H1 (cell line): ENCODE measurements at regions not wholly inside any gene's neighbourhood (a gene's known extent, or its start where the extent isn't known, plus 50 kb on each side); places are given as distances from the start of the nearest gene placed in this dataset.

Experiments
- CTCF ChIA-PET: fragments of 300-600 bp; sonication (Branson Sonifier 250); formaldehyde crosslinking; loops from one replicate; lab custom pipeline; 2021; ENCODE audit not compliant: partially characterized antibody; lab: Charles Lee
- POLR2A ChIA-PET: fragments of 300-600 bp; sonication (Branson Sonifier 250); formaldehyde crosslinking; loops from one replicate; lab custom pipeline; 2021; ENCODE audit warnings: inconsistent platforms; ENCODE audit not compliant: partially characterized antibody; lab: Charles Lee
- DNase-seq, 2 experiments: peaks; one replicate each; pipeline versions ENCODE4 v3.0.0 to v3.0.0-alpha.2; 2010 to 2022; ENCODE audit warnings: low spot score in 2 of 2, low read depth in 1 of 2, mixed read lengths in 1 of 2
- FAIRE-seq: peaks from 2 replicates; lab custom pipeline; 2011; peaks lifted over from hg19 to GRCh38; lab: Jason Lieb, UNC
- H2AFZ ChIP-seq: 2 replicates; pipeline ENCODE4 v1.8.1; 2012; ENCODE audit warnings: low read length, inconsistent platforms
- H2AK5ac ChIP-seq: 2 replicates; pipeline ENCODE4 v1.6.1; 2013; ENCODE audit warnings: low read depth, low read length
- H2BK120ac ChIP-seq: replicated peaks from 2 replicates; pipeline ENCODE3; 2013; ENCODE audit warnings: low read depth, low read length, inconsistent platforms
- H2BK12ac ChIP-seq: 2 replicates; pipeline ENCODE4 v1.6.1; 2013; ENCODE audit warnings: low read depth, low read length
- H2BK15ac ChIP-seq: 2 replicates; pipeline ENCODE4 v1.6.1; 2013; ENCODE audit warnings: low read length
- H2BK20ac ChIP-seq: 2 replicates; pipeline ENCODE4 v1.6.1; 2013; ENCODE audit warnings: low read length
- H2BK5ac ChIP-seq: 2 replicates; pipeline ENCODE4 v1.6.1; 2013; ENCODE audit warnings: low read depth, low read length
- H3K14ac ChIP-seq: 2 replicates; pipeline ENCODE4 v1.6.1; 2013; ENCODE audit warnings: inconsistent platforms; ENCODE audit not compliant: insufficient read length
- H3K18ac ChIP-seq: 2 replicates; pipeline ENCODE4 v1.6.1; 2013; ENCODE audit warnings: low read length; ENCODE audit errors: extremely low read depth
- H3K23ac ChIP-seq: 2 replicates; pipeline ENCODE4 v1.6.1; 2013; ENCODE audit warnings: inconsistent platforms; ENCODE audit not compliant: insufficient read length
- H3K23me2 ChIP-seq: 2 replicates; pipeline ENCODE4 v1.6.1; 2013; ENCODE audit warnings: low read depth, low read length
- H3K27ac ChIP-seq: 2 replicates; pipeline ENCODE4 v1.6.1; 2011; ENCODE audit warnings: low read depth, low read length, inconsistent platforms
- H3K27me3 ChIP-seq, 4 experiments: replicated peaks in 1 of 4; 1 replicate in 1 of 4; 2 replicates in 3 of 4; pipeline versions ENCODE4 v1.6.1 to v1.8.1; 2011 to 2013; ENCODE audit warnings: low read length in 3 of 4, mild to moderate bottlenecking in 3 of 4, inconsistent platforms in 2 of 4, mixed read lengths in 2 of 4, moderate library complexity in 1 of 4; ENCODE audit not compliant: control insufficient read depth in 3 of 4, insufficient read depth in 3 of 4; ENCODE audit errors: extremely low read depth in 1 of 4
- H3K36me3 ChIP-seq, 4 experiments: 2 replicates each; pipeline versions ENCODE4 v1.6.1 to v1.8.1; 2011 to 2013; ENCODE audit warnings: mild to moderate bottlenecking in 4 of 4, low read length in 3 of 4, moderate library complexity in 2 of 4, control low read depth in 1 of 4, inconsistent platforms in 1 of 4; ENCODE audit not compliant: insufficient read depth in 4 of 4, control insufficient read depth in 2 of 4
- H3K4ac ChIP-seq: replicated peaks from 2 replicates; pipeline ENCODE3; 2013; ENCODE audit warnings: low read length, low read depth, mixed read lengths, inconsistent platforms; ENCODE audit not compliant: insufficient read length
- H3K4me1 ChIP-seq, 4 experiments: replicated peaks in 1 of 4; 1 replicate in 1 of 4; 2 replicates in 3 of 4; pipeline versions ENCODE4 v1.6.1 to v1.8.1; 2011 to 2013; ENCODE audit warnings: low read length in 3 of 4, inconsistent platforms in 2 of 4, mixed read lengths in 1 of 4; ENCODE audit not compliant: insufficient read depth in 4 of 4, control insufficient read depth in 3 of 4
- H3K4me2 ChIP-seq, 2 experiments: 2 replicates each; pipeline versions ENCODE4 v1.6.1 to v1.8.1; 2011 to 2013; ENCODE audit warnings: low read depth in 2 of 2, low read length in 2 of 2, control low read depth in 1 of 2, inconsistent platforms in 1 of 2, mild to moderate bottlenecking in 1 of 2; ENCODE audit not compliant: insufficient read depth in 1 of 2
- H3K4me3 ChIP-seq, 4 experiments: fragments of 200-600, 300-600 bp in 1 of 4; sonication (generic), shearing (Covaris generic), sonication (Bioruptor Twin) in 1 of 4; 2 replicates each; pipeline versions ENCODE4 v1.5.1 to v1.8.1; 2011 to 2016; ENCODE audit warnings: low read length in 4 of 4, low read depth in 3 of 4, control low read depth in 2 of 4, inconsistent platforms in 2 of 4, mild to moderate bottlenecking in 2 of 4, mixed read lengths in 1 of 4, moderate library complexity in 1 of 4; ENCODE audit not compliant: insufficient read depth in 2 of 4; ENCODE audit errors: extremely low read depth in 1 of 4
- H3K56ac ChIP-seq: replicated peaks from 2 replicates; pipeline ENCODE3; 2013; ENCODE audit warnings: low read depth, mild to moderate bottlenecking, mixed read lengths, low read length, inconsistent platforms; ENCODE audit not compliant: insufficient read length
- H3K79me1 ChIP-seq: 2 replicates; pipeline ENCODE4 v1.6.1; 2013; ENCODE audit warnings: low read depth, low read length, control low read depth
- H3K79me2 ChIP-seq, 2 experiments: 2 replicates each; pipeline versions ENCODE4 v1.6.1 to v1.8.1; 2012 to 2013; ENCODE audit warnings: low read length in 2 of 2, mild to moderate bottlenecking in 2 of 2, inconsistent platforms in 1 of 2; ENCODE audit not compliant: insufficient read depth in 2 of 2, control insufficient read depth in 1 of 2
- H3K9ac ChIP-seq, 4 experiments: replicated peaks in 1 of 4; 1 replicate in 1 of 4; 2 replicates in 3 of 4; pipeline versions ENCODE4 v1.6.1 to v1.8.1; 2011 to 2013; ENCODE audit warnings: low read depth in 3 of 4, low read length in 3 of 4, control low read depth in 2 of 4, mild to moderate bottlenecking in 2 of 4, moderate library complexity in 2 of 4, inconsistent platforms in 1 of 4; ENCODE audit errors: extremely low read depth in 1 of 4
- H3K9me3 ChIP-seq, 2 experiments: 2 replicates each; pipeline versions ENCODE4 v1.6.1 to v1.8.1; 2012 to 2013; ENCODE audit warnings: mild to moderate bottlenecking in 2 of 2, moderate library complexity in 2 of 2, control low read depth in 1 of 2, inconsistent platforms in 1 of 2, low read depth in 1 of 2, low read length in 1 of 2, mixed read lengths in 1 of 2; ENCODE audit not compliant: insufficient read depth in 2 of 2
- H4K20me1 ChIP-seq, 2 experiments: replicated peaks in 1 of 2; 2 replicates each; pipeline versions ENCODE3 to v1.8.1; 2011 to 2013; ENCODE audit warnings: inconsistent platforms in 2 of 2, low read length in 2 of 2, mild to moderate bottlenecking in 1 of 2; ENCODE audit not compliant: insufficient read depth in 2 of 2, control insufficient read depth in 1 of 2
- H4K5ac ChIP-seq: 2 replicates; pipeline ENCODE4 v1.6.1; 2013; ENCODE audit warnings: low read length, low read depth, mixed read lengths, inconsistent platforms; ENCODE audit not compliant: insufficient read length
- H4K8ac ChIP-seq: 2 replicates; pipeline ENCODE4 v1.8.0; 2013; ENCODE audit warnings: mild to moderate bottlenecking, moderate library complexity, low read length, inconsistent platforms; ENCODE audit not compliant: insufficient read depth; ENCODE audit errors: extremely low read depth
- H4K91ac ChIP-seq: replicated peaks from 2 replicates; pipeline ENCODE3; 2013; ENCODE audit warnings: low read length, mixed read lengths, inconsistent platforms; ENCODE audit not compliant: insufficient read length
- ASH2L ChIP-seq: fragments of 200-600, 300-600 bp; sonication (generic); IDR thresholded peaks from one replicate; pipeline ENCODE4 v1.7.1; 2017; ENCODE audit warnings: low read length
- ATF2 ChIP-seq: IDR thresholded peaks from 2 replicates; pipeline ENCODE4 v1.6.1; 2012; ENCODE audit warnings: low read length, inconsistent platforms
- GABPA ChIP-seq: IDR thresholded peaks from 2 replicates; pipeline ENCODE4 v1.6.1; 2011; ENCODE audit warnings: mild to moderate bottlenecking, low read length, moderate library complexity, borderline replicate concordance; ENCODE audit not compliant: insufficient read depth
- RAD21 ChIP-seq, 2 experiments: IDR thresholded peaks in 1 of 2; conservative IDR thresholded peaks in 1 of 2; 2 replicates each; pipeline ENCODE4 v1.6.1; 2011; ENCODE audit warnings: low read depth in 2 of 2, low read length in 2 of 2, improper control_type of control experiment in 1 of 2, inconsistent platforms in 1 of 2, mild to moderate bottlenecking in 1 of 2, moderate library complexity in 1 of 2
- WGBS, 2 experiments: shearing (Covaris generic) in 1 of 2; methylation state at CpG; one replicate each; pipeline versions ENCODE4 v1.1.6 to v1.1.7; 2013 to 2015; ENCODE audit warnings: low lambda C conversion rate in 2 of 2, mixed read lengths in 2 of 2, inconsistent platforms in 1 of 2, low coverage in 1 of 2, missing lambda C conversion rate in 1 of 2; ENCODE audit not compliant: insufficient replicate concordance in 2 of 2, insufficient coverage in 1 of 2, insufficient read length in 1 of 2; ENCODE audit errors: extremely low coverage in 1 of 2, missing lambda C conversion rate in 1 of 2; 5-methylcytosine and 5-hydroxymethylcytosine counted together

- H3K9ac ChIP-seq: no peak overlapping the region
Observed at GRCh38 chr2:5083402-5083801, 608.8 kb upstream of the SOX11 start.

More at GRCh38 chr2:5083402-5083801, 608.8 kb upstream of the SOX11 start:
- Histone ChIP-seq H2BK15ac (no peak overlapping the region), H3K27ac (no peak overlapping the region), H3K79me2 (no peaks in the 10 kb centered on the region), H4K91ac (no peak overlapping the region), H2BK12ac (no peak overlapping the region), H3K23me2 (no peaks in the 10 kb centered on the region), H3K14ac (no peak overlapping the region), H2AFZ (no peak overlapping the region), H3K36me3 (no peaks in the 10 kb centered on the region), H2AK5ac (no peak overlapping the region), H3K9me3 (no peaks in the 10 kb centered on the region), H3K79me1 (no peaks in the 10 kb centered on the region), H3K23ac (no peak overlapping the region), H2BK5ac (no peak overlapping the region), H3K4me1 (no peaks in the 10 kb centered on the region), H4K5ac (no peak overlapping the region), H3K4ac (no peak overlapping the region), H4K8ac (no peak overlapping the region), H4K20me1 (no peaks in the 10 kb centered on the region), H2BK20ac (no peak overlapping the region), H3K27me3 (no peaks in the 10 kb centered on the region), H3K56ac (no peak overlapping the region), H3K18ac (no peak overlapping the region), H3K4me2 (no peak overlapping the region), H2BK120ac (no peak overlapping the region)
- ChIA-PET POLR2A (no interaction called here), CTCF (interaction anchor here (1.5 kb wide), 1 partner anchor 22 kb away, joined by 4 read pairs; no protein-coding TSS in a partner anchor)
- 92% methylated on average over 3 of the region's 3 CpGs; no CpG with 5 or more reads in 1 of the 2 experiments for WGBS, 2 experiments
- DNase-seq: no peak
- FAIRE-seq: no peak
- TF ChIP-seq RAD21 (IDR thresholded peaks at IDR 0.05 in 1 of 2, conservative IDR thresholded peaks at IDR 0.05 in 1 of 2; ENCODE audit: low read depth in 2 of 2, low read length in 2 of 2) (no peak), ASH2L (no peak), ATF2 (no peak), GABPA (no peak)
- TF ChIP-seq, all 59 proteins: peak for 0
- H3K4me3 ChIP-seq: no peak overlapping the region; a peak in 1 of 8 replicates
